OCI-LY1 (cell line): ENCODE measurements at regions not wholly inside any gene's neighbourhood (a gene's known extent, or its start where the extent isn't known, plus 50 kb on each side); places are given as distances from the start of the nearest gene placed in this dataset.

Source experiments
- EZH2 ChIP-seq: fragments of 200-600 bp; sonication (generic), shearing (Covaris generic); IDR thresholded peaks from 2 replicates; pipeline ENCODE4 v1.8.0; 2017; ENCODE audit warnings: borderline replicate concordance, mixed run types, mild to moderate bottlenecking, antibody characterized with exemption, low read length, moderate library complexity, mixed read lengths
- TF ChIP-seq, protein P1 (sequence below): fragments of 200-600 bp; sonication (generic), shearing (Covaris generic); IDR thresholded peaks from 2 replicates; pipeline ENCODE4 v1.5.1; 2017; ENCODE audit warnings: mild to moderate bottlenecking, antibody characterized with exemption, low read length, moderate library complexity, mixed read lengths

GRCh38 chrX:137430301-137430700, 135.6 kb upstream of the ZIC3 start:
- TF ChIP-seq, protein P1, sequence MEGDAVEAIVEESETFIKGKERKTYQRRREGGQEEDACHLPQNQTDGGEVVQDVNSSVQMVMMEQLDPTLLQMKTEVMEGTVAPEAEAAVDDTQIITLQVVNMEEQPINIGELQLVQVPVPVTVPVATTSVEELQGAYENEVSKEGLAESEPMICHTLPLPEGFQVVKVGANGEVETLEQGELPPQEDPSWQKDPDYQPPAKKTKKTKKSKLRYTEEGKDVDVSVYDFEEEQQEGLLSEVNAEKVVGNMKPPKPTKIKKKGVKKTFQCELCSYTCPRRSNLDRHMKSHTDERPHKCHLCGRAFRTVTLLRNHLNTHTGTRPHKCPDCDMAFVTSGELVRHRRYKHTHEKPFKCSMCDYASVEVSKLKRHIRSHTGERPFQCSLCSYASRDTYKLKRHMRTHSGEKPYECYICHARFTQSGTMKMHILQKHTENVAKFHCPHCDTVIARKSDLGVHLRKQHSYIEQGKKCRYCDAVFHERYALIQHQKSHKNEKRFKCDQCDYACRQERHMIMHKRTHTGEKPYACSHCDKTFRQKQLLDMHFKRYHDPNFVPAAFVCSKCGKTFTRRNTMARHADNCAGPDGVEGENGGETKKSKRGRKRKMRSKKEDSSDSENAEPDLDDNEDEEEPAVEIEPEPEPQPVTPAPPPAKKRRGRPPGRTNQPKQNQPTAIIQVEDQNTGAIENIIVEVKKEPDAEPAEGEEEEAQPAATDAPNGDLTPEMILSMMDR: no peak
- TF ChIP-seq EZH2: no peak
